Breast epithelium (tissue), 3 donors: ENCODE measurements at regions not wholly inside any gene's neighbourhood (a gene's known extent, or its start where the extent isn't known, plus 50 kb on each side); places are given as distances from the start of the nearest gene placed in this dataset.

Source experiments
- CTCF ChIP-seq, 3 donors: fragments of 450-650 bp; IDR thresholded peaks; one replicate each; pipeline ENCODE4 v1.5.1; 2016 to 2017; ENCODE audit warnings: antibody characterized with exemption in 3 of 3, mild to moderate bottlenecking in 3 of 3, moderate library complexity in 3 of 3
- POLR2A ChIP-seq: fragments of 450-650 bp; IDR thresholded peaks from one replicate; pipeline ENCODE4 v1.6.1; 2016; ENCODE audit warnings: antibody characterized with exemption, mild to moderate bottlenecking, moderate library complexity
- POLR2AphosphoS5 ChIP-seq, 3 donors: sonication (generic); formaldehyde crosslinking; IDR thresholded peaks; one replicate each; pipeline ENCODE4 v1.6.1; 2017; ENCODE audit warnings: antibody characterized with exemption in 3 of 3

DNA sequence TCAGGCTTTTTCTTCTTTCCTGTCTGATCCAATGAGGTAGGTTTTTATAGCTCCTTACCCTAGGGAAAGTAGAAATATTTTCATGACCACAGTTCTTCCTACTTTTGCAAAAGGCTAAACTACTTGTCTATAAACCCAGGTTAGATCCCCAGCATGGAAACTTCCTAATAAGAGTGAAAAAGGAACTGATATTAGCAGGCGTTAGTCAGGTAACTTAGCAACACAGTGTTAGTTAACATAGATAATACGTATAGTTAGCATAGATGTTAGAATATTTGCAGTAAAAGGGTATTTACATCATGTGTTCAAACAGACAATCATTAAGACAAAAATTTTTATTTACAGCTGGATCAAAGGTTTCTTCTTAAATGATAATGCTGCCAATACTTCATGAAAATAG, 162.9 kb upstream of the DAB2 start:
- TF ChIP-seq POLR2AphosphoS5 (IDR thresholded peaks at IDR 0.05), result no peak
- no peak for TF ChIP-seq CTCF (IDR thresholded peaks at IDR 0.05)
- TF ChIP-seq POLR2A, result no peak
